MM.1S (cell line): ENCODE measurements at regions not wholly inside any gene's neighbourhood (a gene's known extent, or its start where the extent isn't known, plus 50 kb on each side); places are given as distances from the start of the nearest gene placed in this dataset.

Experiments
- EZH2phosphoT487 ChIP-seq: fragments of 300-600 bp; sonication (generic); IDR thresholded peaks from 2 replicates; pipeline ENCODE4 v1.6.1; 2018; ENCODE audit warnings: antibody characterized with exemption, low read length
- TF ChIP-seq, protein P1 (sequence below): fragments of 300-600 bp; sonication (generic); IDR thresholded peaks from 2 replicates; pipeline ENCODE4 v1.5.1; 2016; ENCODE audit warnings: antibody characterized with exemption, low read length, mixed read lengths

DNA sequence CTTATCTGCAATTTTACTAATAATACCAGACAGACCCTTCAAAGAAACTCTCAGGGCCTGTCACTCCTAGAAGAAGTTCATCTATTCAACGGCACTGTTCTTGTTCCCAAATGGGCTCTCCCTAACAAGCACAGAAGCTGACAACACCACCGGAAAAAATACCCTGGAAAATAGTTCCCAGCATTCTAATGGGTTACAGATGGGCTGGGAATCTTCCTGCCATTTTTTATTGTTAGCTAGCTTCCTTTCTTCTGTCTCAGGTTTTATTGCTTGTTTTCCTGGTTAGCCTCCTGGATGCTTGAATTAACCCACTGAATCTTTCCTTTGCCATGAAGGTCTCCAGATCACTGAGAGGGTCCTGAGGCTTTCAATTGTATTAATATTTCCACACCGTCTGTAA, 689.8 kb upstream of the NRP1 start:
- TF ChIP-seq EZH2phosphoT487: no peak
- TF ChIP-seq, protein P1, sequence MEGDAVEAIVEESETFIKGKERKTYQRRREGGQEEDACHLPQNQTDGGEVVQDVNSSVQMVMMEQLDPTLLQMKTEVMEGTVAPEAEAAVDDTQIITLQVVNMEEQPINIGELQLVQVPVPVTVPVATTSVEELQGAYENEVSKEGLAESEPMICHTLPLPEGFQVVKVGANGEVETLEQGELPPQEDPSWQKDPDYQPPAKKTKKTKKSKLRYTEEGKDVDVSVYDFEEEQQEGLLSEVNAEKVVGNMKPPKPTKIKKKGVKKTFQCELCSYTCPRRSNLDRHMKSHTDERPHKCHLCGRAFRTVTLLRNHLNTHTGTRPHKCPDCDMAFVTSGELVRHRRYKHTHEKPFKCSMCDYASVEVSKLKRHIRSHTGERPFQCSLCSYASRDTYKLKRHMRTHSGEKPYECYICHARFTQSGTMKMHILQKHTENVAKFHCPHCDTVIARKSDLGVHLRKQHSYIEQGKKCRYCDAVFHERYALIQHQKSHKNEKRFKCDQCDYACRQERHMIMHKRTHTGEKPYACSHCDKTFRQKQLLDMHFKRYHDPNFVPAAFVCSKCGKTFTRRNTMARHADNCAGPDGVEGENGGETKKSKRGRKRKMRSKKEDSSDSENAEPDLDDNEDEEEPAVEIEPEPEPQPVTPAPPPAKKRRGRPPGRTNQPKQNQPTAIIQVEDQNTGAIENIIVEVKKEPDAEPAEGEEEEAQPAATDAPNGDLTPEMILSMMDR: no peak
